Epithelial cell of prostate (primary cell): ENCODE measurements at regions not wholly inside any gene's neighbourhood (a gene's known extent, or its start where the extent isn't known, plus 50 kb on each side); places are given as distances from the start of the nearest gene placed in this dataset.

Source experiments
- DNase-seq: peaks from one replicate; pipeline ENCODE4 v3.0.0-alpha.2; 2011; ENCODE audit warnings: low read depth, low spot score
- H3K27ac ChIP-seq: fragments of 450-650 bp; 2 replicates; pipeline ENCODE4 v1.5.1; 2017; ENCODE audit warnings: mild to moderate bottlenecking

DNA sequence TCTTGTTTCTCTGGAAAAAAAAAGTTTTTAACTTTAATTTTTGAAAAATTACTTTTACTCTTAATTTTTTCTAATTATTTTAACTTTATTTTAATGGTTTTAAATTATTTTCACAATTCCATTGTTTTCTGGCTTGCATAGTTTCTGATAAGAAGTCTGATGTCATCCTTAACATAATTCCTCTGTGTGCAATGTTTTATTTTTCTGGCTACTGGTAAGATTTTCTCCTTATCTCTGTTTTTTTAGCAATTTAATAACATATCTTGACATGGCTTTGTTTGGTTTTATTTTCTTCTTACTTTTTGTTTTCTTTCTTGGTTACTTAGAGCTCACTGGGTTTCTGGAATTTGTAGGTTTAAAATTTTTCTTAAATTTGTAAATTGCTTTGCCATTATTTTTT is 114.8 kb downstream of the TBXT start:
- no peak for DNase-seq
- H3K27ac ChIP-seq: no peak overlapping the region

DNA sequence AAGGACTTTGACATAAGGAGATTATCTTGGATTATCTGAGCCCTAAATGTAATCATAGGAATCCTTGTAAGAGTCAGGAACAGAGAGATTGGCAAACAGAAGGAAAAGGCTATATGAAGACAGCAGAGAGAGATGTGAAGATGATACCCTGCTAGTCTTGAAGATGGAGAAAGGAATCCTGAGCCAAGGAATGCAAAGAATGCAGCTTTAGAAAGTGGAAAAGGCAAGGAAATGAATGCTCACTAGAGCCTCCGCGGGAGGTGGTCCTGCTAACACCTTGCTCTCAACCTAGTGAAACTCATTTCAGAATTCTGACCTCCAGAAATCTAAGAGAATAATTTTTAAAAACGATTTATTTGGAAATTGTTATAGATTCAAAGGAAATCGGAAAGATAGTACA is 117.1 kb downstream of the TBXT start:
- no peak overlapping the region for H3K27ac ChIP-seq
- DNase-seq: no peak

DNA sequence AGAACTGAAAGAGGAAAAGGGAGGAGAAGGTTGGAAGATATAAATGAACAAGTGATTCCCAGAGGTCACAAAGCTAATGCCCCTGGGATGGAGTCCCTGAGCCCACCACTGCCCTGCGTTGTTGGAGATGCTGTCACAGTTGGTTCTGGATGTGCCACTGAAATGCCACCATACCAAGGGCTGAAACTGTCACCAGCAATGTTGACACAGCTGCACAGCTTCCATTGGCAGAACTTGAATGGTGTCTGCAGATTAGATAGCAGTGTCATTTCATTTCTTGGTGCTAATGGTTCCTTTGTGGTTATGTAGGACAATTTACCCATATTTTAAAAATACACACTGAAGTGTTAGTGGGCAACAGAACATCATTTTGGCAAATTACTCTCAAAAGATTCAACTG is 120.7 kb downstream of the TBXT start:
- H3K27ac ChIP-seq: no peak overlapping the region
- DNase-seq: no peak

DNA sequence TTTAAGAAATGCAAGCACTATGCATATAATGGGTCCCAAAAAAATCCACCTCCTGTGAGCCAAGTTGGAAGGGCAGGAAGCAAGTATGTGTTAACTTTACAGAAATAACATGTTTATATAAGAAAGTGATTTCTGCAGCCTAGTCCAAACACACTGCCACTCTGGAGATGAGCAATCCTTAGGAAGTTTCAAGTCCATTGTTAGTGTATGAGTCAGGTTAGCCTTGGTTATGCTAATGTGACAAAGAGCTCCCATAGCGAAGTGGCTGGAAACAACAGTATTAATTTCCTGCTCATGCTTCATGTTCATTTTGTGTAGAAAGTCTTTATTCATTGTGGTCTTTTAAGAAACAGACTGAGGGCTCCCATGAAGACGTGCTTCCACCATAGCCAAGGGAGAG is 121.4 kb downstream of the TBXT start:
- DNase-seq: no peak
- no peak overlapping the region for H3K27ac ChIP-seq

DNA sequence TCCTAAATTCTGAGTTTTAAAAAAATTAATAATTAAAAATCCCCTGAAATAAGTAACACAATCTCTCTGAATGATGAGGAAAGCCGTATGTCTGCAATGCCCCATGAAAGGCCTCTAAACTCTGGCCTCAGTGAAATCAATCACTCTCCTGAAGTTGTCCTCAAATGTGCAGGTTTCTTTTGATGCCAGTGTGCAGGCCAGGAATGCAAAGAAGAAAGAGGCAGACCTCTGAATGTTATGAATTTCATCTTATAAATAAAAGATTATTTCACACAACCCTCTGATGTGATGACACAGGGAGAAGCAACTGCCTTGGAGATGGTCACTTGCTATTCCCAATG is 121.8 kb downstream of the TBXT start:
- no peak for DNase-seq
- no peak overlapping the region for H3K27ac ChIP-seq

DNA sequence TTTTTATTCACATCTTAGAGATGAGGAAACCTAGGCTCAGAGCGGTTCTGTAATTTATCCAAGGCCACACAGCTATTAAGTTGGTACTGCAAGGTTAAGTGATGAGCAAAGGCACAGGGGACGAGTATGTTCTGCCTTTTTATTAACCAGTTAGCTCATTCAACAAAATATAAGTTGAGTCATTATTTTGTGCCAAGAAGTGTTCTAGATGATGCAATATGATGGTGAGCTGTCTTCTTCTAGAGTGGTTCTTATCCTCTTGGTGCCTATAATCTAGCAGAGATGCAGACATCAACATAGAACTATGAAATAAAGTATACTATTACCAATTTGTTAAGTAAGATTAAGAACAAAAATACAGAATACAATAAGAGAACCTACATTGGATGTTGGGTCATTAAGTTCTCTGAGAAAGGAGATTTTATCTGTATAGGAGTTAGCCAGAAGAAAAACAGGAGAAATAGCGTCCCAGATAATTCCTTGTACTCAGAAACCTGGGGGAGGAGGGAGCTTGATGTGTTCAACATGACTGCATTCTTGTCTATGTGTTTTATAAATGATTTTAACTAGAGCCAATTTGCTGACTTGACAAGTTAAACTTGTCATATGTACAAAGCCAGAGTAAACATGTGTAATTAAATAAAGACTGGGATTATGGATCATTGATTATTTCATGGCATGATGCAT is 122.3 kb downstream of the TBXT start:
- H3K27ac ChIP-seq: no peak overlapping the region
- DNase-seq: no peak

DNA sequence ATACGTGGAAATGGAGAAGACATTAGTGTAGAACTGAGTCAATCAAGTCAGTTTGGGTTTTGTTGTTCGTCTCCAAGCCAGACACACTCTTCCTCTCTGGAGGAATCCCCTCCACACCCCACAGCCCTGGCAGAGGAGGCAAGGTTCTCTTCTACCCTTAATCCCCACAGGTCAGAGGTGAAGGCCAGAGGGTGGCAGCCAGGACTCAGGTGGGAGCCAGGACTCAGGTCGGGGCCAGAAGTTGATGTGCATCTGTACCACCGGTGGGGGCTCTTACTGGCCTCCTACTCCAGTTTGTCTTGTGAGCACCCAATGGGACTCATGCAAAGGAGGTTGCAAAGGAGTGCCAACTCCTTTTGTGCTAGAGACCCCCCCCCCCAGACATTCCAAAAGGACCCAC is 126.4 kb downstream of the TBXT start:
- H3K27ac ChIP-seq: no peak overlapping the region

DNA sequence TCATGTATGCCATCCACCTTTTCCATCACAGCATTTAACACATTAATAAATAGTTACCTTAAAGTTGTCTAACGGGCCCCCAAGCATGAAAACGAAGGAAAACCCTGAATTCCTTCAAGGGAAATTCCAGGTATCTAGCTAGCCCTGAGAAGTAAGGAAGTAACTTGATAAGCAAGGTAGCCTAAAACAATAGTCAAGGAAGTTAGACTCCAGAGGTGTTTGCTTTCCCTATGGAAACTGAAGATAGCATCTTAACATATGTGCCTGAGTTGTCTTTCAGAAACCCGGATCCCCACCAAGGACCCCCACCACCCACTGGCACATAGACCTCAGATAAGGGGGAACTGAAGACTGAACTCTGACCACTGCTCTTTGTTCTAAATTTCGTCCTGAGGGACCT is 127.4 kb downstream of the TBXT start:
- H3K27ac ChIP-seq: no peak overlapping the region
- no peak for DNase-seq

More for the DNA sequence above, 126.4 kb downstream of the TBXT start:
- no peak for DNase-seq

DNA sequence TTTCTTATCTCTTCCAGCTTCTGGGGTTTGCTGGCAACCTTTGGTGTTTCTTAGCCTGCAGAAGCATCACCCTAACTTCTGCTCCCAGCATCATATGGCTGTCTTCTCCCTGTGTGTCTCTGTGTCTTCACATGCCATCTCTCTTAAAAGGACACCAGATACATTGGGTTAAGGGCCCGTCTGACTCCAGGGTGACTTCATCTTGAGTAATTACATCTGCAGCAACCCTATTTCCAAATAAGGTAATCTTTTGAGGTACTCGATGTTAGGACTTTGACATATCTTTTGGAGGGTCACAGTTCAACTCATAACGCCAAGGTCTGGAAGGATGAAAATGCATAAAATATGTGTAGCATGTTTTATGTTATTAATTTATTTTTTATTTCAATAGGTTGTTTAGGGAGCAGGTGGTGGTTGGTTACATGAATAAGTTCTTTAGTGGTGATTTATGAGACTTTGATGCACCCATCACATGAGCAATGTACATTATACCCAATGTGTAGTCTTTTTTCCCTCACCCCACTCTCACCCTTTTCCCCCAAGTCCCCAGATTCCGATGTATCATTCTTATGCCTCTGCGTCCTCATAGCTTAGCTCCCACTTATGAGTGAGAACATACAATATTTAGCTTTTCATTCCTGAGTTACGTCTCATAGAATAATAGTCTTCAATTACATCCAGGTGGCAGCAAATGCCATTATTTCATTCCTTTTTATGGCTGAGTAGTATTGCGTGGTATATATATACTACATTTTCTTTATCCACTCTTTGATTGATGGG is 131.1 kb downstream of the TBXT start:
- no peak overlapping the region for H3K27ac ChIP-seq
- no peak for DNase-seq

DNA sequence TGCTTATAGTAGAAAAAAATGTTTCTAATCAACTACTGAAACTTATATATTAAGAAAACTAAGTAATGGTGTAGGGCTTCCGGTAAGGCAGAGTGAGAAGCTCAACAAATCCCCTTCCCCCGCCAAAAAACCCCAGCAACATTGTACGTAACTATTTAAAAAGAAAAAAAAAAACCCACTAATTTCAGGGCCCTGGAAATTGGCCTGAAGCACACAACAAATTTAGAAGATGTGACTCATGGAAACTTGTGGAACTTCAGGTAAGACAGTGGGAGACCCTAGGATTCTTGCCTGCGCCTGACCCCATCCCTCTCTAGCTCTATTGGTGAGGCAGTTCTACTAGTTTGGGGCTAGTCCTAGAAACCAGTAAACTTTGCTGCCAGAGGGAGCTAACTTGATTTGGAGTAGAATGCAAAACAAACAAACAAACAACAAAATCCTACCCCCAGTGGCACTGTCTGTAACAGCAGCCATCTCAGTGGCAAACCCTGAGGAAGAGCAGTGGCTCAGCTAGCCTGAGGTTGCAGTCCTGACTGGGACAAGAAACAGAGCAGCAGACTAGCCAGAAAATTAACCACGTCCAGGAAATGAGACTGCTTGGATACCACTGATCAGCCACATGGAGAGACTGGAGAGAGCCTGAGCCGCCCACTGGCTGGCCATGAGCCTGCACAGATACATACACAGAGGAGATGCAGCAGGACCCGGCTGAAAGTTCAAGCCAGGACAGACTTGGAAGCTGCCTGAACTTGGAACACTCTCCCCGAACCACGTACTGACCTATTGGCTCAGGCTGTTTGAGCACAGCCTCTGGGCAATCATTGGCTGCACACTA is 135.1 kb downstream of the TBXT start:
- DNase-seq: no peak
- no peak overlapping the region for H3K27ac ChIP-seq

DNA sequence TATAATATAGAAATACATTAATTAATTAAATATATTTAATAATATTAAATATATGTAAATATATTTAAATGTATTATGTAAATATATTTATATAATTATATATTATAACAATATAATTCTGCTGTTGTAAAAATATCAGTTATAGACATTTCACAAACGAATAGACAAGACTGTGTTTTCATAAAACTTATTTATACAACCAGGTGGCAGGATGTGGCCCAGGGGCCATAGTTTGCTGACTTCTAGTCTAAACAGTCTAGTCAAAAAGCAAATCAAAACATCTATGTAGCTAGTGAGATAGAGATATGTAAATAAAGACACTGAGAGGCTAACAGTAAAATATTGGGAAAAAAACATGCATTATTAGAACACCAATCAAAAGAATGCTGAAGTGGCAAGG is 136.4 kb downstream of the TBXT start:
- no peak overlapping the region for H3K27ac ChIP-seq
- no peak for DNase-seq

DNA sequence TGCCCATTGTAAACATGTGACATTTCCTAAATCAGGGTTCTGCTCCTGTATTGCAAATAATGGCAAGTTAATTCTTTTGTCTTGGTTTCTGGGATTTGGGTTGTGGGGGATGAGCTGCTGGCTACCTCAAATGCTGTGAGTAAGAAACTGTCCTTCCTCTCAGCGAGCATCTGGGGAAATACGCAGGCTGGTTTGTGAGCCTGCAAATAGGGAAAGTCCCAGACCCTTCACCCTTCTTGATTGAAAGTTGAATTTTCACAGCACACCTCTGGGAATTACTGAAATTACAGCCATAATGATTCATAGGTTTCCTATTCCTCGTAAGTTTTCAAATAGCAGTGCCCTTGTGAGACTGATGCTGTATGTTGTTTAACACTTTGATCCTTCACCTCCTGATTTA is 138.1 kb downstream of the TBXT start:
- DNase-seq: no peak

DNA sequence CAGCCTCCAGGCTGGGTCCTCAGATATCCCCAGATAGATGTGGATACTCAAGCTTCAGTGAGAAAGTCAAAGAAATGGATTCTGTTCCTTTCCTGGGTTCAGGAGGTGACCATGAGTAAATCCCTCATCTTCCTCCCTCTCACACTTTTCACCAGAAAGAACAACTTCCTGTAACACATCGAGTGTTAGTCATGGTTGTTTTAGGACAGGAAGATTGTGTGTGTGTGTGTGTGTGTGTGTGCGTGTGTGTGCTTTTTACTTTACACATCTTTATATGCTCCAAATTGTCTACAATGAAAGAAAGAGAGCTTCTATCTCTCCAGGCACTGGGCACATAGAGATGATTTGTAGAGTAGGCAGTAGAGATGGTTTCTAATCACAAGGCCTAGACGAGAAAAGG is 139.9 kb downstream of the TBXT start:
- H3K27ac ChIP-seq: no peak overlapping the region
- DNase-seq: no peak

More for the DNA sequence above, 138.1 kb downstream of the TBXT start:
- H3K27ac ChIP-seq: no peak overlapping the region

DNA sequence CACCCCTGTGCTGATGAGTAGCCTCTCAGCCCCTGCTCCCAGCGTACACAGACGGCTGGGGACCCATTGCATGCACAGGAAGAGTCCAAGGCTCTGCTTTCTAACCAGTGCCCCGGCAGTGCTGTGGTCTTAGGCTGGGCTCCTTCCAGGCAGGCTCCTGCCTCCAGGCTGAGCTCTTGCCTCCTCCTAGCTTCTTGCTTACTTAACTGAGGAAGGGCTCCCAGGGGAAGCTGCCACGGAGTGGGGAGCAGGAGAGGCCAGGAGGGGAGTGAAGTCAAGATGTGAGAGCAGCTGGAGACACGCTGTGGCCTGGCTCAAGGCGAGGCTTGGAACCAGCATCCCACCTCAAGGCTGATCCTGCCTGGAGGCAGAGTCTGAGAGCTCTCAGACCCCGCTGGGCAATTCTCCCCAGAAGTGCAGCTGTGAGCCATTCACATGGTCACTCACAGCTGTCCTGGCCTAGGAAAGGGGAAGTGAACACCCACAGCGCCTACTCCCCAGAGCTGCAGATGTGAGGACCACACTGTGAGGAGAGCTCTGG is 141.0 kb downstream of the TBXT start:
- no peak for DNase-seq
- H3K27ac ChIP-seq: no peak overlapping the region

DNA sequence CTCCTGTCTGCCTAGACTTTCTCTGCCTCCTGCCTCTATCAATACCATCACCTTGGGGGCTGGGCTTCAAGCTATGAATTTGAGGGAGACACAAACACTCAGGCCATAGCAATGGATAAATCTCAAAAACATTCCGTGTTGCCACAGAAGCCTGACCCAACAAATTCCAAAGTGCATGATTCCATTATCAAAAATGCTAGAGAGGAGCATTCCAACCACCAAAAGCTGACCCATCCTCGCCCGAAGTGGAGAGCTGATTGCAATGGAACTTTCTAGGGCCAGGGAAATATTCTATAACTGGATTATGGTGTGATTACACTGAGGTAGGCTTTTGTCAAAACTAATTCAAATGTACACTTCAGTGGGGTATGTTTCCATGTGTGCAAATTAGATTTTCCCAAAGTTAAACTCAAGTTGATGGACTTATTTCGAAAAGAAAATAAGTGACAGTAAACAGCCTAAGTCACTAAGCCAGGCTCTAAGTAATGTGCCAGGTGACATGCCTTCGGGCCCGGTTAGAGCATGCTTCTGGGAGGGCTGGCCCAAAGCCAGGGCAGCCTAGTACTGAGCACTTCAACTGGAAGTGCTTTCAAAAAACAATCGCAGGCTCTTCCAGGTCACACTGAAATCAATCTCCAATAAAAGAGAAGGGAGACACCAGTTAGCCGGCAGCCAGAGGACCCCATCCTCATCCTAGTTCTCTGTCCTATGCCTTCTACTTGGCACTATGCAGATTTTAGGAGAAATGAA is 142.3 kb downstream of the TBXT start:
- no peak for DNase-seq
- H3K27ac ChIP-seq: no peak overlapping the region

DNA sequence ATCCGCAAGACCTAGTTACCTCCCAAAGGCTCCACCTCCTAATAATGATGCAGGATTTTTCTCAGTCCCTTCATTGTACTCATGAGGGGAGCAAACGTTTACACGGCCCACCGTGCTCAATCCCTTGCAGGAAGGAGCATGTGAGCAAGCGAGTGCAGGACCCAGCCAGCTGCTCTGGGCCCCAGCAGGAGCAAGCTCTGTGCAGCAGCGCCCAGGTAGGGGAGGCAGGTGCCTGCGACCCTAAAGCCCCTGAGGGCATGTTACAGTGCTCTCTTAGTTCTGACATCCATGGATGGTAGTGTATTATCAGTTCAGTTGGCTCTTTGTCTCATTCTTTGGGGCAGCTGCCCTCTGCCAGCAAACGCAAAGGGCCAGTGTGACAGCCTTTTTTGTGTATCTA is 143.4 kb downstream of the TBXT start:
- no peak overlapping the region for H3K27ac ChIP-seq
- DNase-seq: no peak

DNA sequence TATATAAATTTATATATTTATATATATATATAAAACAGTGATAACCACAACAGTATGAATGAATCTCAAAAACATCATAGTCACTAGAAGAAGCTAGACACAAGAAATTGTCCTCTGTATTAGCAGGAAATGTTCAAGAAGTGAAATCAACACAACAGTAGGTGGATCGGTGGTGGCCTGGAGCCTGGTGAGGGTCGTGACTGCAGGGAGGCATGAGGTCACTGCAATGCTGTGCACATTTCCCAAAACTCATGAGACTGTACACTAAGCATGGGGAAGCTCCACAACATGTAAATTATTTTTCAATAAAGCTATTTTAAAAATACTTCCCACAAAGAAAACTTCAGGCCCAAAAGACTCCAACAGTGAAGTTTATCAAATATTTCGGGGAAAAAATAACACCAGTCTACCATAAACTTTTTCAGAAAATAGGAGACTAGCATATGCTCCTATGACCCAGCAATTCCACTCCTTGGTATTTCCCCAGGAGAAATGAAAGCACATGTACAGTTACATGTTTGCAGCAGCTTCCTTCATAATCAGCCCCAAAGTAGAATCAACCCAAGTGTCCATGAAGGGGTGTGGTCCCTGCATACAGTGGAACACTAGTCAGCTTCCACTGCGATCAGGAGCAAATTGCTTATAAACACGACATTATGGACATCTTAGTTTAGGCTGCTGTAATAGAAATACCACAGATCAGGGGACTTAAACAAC is 144.2 kb downstream of the TBXT start:
- no peak for DNase-seq
- no peak overlapping the region for H3K27ac ChIP-seq

DNA sequence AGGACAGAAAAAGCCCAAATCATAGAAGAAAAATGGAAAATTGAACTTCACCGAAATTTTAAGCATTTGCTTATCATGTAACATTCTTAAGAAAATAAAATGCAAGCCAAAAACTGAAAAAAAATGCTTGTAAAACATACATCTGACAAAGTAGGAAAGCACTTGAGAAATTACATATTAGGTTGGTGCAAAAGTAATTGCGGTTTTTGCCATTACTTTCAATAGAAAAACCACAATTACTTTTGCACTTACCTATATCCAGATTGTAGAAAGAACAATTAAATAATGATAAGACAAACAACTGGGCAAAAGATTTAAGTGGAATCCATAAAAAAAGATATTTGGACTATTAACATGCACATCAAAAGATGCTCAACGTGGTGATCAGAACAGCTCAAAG is 146.2 kb downstream of the TBXT start:
- DNase-seq: no peak
- H3K27ac ChIP-seq: no peak overlapping the region

DNA sequence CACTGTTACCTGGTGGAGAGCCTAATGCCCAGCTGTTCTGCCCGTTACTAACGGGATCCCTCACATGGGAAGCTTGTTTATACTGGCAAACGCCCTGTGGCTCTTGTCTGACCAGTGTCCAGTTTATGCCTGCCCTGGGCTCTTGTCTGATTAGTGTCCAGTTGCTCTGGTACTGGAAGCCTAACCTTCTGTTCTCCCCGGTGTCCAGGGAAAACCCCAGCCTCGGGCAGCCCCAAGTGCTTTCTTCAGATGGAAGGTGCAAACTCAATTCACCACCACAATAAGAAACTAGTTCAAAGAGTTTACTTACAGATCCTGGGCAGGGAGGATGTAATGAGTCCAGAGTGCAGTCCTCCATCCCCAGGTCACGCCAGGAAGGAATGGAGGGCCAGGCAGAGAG is 148.4 kb downstream of the TBXT start:
- DNase-seq: no peak
- no peak overlapping the region for H3K27ac ChIP-seq
